ENCODE measurements at regions not wholly inside any gene's neighbourhood (a gene's known extent, or its start where the extent isn't known, plus 50 kb on each side); places are given as distances from the start of the nearest gene placed in this dataset.

DNA sequence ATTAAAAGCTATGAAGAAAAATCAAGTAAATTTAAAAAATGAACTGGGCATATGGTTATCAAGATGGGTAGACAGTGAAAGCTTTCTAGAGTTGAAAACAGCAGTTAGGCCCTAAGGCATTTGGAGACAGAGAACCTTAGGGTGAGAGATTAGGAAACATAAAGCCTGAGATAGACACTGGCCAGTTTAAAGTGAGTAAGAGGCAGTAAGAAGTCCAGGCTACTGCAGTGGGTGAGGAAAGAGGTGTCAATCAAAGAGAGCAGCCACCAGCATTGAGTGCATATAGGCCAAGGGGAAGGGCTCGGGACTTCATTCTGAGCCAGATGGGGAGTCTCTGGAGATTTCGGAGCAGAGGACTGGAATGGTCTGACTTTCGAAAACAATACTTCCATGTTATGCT is 1360.5 kb upstream of the ADGRL4 start:
- Histone ChIP-seq H3K9me3 (ENCODE audit: control insufficient read depth in 4 of 4, insufficient read depth in 3 of 4, low read length in 3 of 4) (no peaks in the 10 kb centered on the region), H3K27ac (ENCODE audit: low read depth in 1 of 2, low read length in 1 of 2) (no peak overlapping the region), H3K27me3 (ENCODE audit: control insufficient read depth in 3 of 3, insufficient read depth in 3 of 3, low read length in 2 of 3) (no peaks in the 10 kb centered on the region), H3K4me1 (ENCODE audit: control insufficient read depth in 5 of 5, insufficient read depth in 5 of 5, low read length in 5 of 5) (no peaks in the 10 kb centered on the region), H3K4me3 (no peak overlapping the region), H3K9ac (ENCODE audit: insufficient read depth in 1 of 2, low read length in 2 of 2) (no peak overlapping the region), H3K36me3 (ENCODE audit: control insufficient read depth in 4 of 4, insufficient read depth in 4 of 4, low read length in 4 of 4) (no peaks in the 10 kb centered on the region)
- TF ChIP-seq, protein P1, sequence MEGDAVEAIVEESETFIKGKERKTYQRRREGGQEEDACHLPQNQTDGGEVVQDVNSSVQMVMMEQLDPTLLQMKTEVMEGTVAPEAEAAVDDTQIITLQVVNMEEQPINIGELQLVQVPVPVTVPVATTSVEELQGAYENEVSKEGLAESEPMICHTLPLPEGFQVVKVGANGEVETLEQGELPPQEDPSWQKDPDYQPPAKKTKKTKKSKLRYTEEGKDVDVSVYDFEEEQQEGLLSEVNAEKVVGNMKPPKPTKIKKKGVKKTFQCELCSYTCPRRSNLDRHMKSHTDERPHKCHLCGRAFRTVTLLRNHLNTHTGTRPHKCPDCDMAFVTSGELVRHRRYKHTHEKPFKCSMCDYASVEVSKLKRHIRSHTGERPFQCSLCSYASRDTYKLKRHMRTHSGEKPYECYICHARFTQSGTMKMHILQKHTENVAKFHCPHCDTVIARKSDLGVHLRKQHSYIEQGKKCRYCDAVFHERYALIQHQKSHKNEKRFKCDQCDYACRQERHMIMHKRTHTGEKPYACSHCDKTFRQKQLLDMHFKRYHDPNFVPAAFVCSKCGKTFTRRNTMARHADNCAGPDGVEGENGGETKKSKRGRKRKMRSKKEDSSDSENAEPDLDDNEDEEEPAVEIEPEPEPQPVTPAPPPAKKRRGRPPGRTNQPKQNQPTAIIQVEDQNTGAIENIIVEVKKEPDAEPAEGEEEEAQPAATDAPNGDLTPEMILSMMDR (IDR thresholded peaks at IDR 0.05; ENCODE audit: control extremely low read depth, extremely low read depth): no peak
- DNase-seq: no peak
- ATAC-seq (ENCODE audit: insufficient read depth, low FRiP score): no peak
- 93 to 97% methylated on average over 3 of the region's 3 CpGs for WGBS, 2 donors

DNA sequence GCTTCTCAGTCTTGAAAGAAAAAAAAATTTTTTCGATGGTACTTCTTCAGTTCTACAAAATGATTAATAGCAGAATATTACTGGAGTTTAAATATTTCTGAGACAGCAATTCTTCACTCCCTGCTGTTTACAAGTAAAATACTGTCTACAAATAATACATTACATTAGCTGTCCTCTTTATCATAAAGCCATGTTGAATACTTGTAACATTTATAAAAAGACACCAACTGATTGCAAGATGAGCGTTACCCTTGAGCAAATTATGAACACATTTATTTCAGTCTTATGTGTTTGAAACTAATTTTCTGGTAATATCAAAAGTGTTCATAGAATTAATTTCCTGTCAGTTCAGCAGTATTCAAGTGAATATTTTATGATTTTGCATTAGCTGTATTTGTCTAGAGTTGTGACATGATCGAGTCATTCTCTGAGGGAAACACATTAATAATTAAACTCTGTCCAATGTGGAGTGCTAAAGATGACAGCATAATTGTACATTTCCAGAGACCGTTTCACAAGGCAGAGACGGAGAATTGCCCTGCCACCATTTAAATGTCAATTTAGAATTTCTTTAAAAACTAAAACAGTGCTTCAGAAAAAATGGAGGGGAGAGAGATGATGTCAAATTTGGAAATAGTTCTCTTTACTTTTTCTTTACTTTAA is 1359.0 kb upstream of the ADGRL4 start:
- Histone ChIP-seq H3K9ac (ENCODE audit: insufficient read depth in 1 of 2, low read length in 2 of 2) (no peak overlapping the region), H3K27ac (ENCODE audit: low read depth in 1 of 2, low read length in 1 of 2) (no peak overlapping the region), H3K4me1 (ENCODE audit: control insufficient read depth in 5 of 5, insufficient read depth in 5 of 5, low read length in 5 of 5) (no peaks in the 10 kb centered on the region), H3K9me3 (ENCODE audit: control insufficient read depth in 4 of 4, insufficient read depth in 3 of 4, low read length in 3 of 4) (no peaks in the 10 kb centered on the region), H3K4me3 (no peak overlapping the region), H3K27me3 (ENCODE audit: control insufficient read depth in 3 of 3, insufficient read depth in 3 of 3, low read length in 2 of 3) (no peaks in the 10 kb centered on the region), H3K36me3 (ENCODE audit: control insufficient read depth in 4 of 4, insufficient read depth in 4 of 4, low read length in 4 of 4) (no peaks in the 10 kb centered on the region)
- WGBS, 2 donors: 72 to 74% methylated on average over 5 of the region's 5 CpGs
- no peak for DNase-seq
- TF ChIP-seq, protein P1 (IDR thresholded peaks at IDR 0.05; ENCODE audit: control extremely low read depth, extremely low read depth): no peak
- ATAC-seq (ENCODE audit: insufficient read depth, low FRiP score): no peak

DNA sequence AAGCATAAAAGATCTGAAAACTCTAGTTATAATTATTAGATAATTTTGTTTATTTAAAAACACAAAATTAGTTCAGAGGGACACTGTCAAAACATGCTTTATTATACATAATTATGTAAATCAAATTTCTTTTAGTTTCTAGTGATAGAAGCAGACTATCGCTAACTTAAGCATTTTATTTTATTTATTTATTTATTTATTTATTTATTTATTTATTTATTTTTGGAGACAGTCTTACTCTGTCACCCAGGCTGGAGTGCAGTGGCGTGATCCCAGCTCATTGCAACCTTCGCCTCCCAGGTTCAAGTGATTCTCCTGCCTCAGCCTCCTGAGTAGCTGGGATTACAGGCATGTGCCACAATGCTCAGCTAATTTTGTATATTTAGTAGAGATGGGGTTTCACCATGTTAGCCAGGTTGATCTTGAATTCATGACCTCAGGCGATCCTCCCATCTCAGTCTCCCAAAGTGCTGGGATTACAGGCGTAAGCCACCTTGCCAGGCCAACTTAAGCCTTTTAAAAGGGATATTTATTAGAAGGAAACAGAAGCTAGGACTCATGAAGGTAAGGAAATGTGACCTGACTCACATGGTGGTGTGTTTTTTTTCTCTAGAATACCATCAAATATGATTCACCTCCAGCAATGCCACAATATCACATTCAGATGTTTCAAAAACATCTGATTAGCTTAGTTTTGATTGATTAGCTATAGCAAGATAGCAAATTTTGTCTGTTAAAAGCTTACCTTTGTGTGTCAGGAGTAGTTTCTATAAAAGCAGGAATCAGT is 1357.4 kb upstream of the ADGRL4 start:
- H3K27me3 ChIP-seq (ENCODE audit: control insufficient read depth in 3 of 3, insufficient read depth in 3 of 3, low read length in 2 of 3): no peaks in the 10 kb centered on the region
- no peaks in the 10 kb centered on the region for H3K4me1 ChIP-seq (ENCODE audit: control insufficient read depth in 5 of 5, insufficient read depth in 5 of 5, low read length in 5 of 5)
- H3K9me3 ChIP-seq (ENCODE audit: control insufficient read depth in 4 of 4, insufficient read depth in 3 of 4, low read length in 3 of 4): no peaks in the 10 kb centered on the region
- no peak overlapping the region for H3K9ac ChIP-seq (ENCODE audit: insufficient read depth in 1 of 2, low read length in 2 of 2)
- TF ChIP-seq, protein P1 (IDR thresholded peaks at IDR 0.05; ENCODE audit: control extremely low read depth, extremely low read depth): no peak
- ATAC-seq (ENCODE audit: insufficient read depth, low FRiP score): no peak
- no peak overlapping the region for H3K27ac ChIP-seq (ENCODE audit: low read depth in 1 of 2, low read length in 1 of 2)
- no peaks in the 10 kb centered on the region for H3K36me3 ChIP-seq (ENCODE audit: control insufficient read depth in 4 of 4, insufficient read depth in 4 of 4, low read length in 4 of 4)
- DNase-seq: no peak
- 94 to 96% methylated on average over 5 of the region's 5 CpGs for WGBS, 2 donors
- no peak overlapping the region for H3K4me3 ChIP-seq

Data from lung (tissue), 11 donors.